HG03558 (cell line): ENCODE measurements at regions not wholly inside any gene's neighbourhood (a gene's known extent, or its start where the extent isn't known, plus 50 kb on each side); places are given as distances from the start of the nearest gene placed in this dataset.

Experiments
- ATAC-seq: cut with Tn5 transposase; IDR thresholded peaks from one replicate; pipeline ENCODE4 v1.9.1; 2021; ENCODE audit warnings: moderate number of reproducible peaks; ENCODE audit not compliant: unreplicated experiment; ENCODE audit errors: extremely low read depth

GRCh38 chr5:88666761-88667495, 216.1 kb downstream of the MEF2C start:
- no peak for ATAC-seq

- no peak for ATAC-seq
Observed at GRCh38 chr5:88665750-88666215, 217.2 kb downstream of the MEF2C start.

- no peak for ATAC-seq
Observed at GRCh38 chr5:88664645-88665044, 218.3 kb downstream of the MEF2C start.

GRCh38 chr5:88663793-88664216, 219.2 kb downstream of the MEF2C start:
- no peak for ATAC-seq

- ATAC-seq: no peak
Observed at GRCh38 chr5:88662846-88663245, 220.1 kb downstream of the MEF2C start.

GRCh38 chr5:88661806-88662207, 221.2 kb downstream of the MEF2C start:
- no peak for ATAC-seq

GRCh38 chr5:88660947-88661805, 221.8 kb downstream of the MEF2C start:
- ATAC-seq: peak; percentile 53

GRCh38 chr5:88660264-88660946, 222.6 kb downstream of the MEF2C start:
- ATAC-seq: no peak

GRCh38 chr5:88659529-88660263, 223.3 kb downstream of the MEF2C start:
- ATAC-seq: no peak

- no peak for ATAC-seq
Observed at GRCh38 chr5:88658886-88659285, 224.1 kb downstream of the MEF2C start.

GRCh38 chr5:88657906-88658775, 224.8 kb downstream of the MEF2C start:
- no peak for ATAC-seq

- no peak for ATAC-seq
Observed at GRCh38 chr5:88657136-88657535, 225.8 kb downstream of the MEF2C start.

- no peak for ATAC-seq
Observed at GRCh38 chr5:88656221-88656950, 226.6 kb downstream of the MEF2C start.

- ATAC-seq: no peak
Observed at GRCh38 chr5:88653471-88653870, 229.5 kb downstream of the MEF2C start.

- ATAC-seq: no peak
Observed at GRCh38 chr5:88647901-88648300, 235.1 kb downstream of the MEF2C start.

- no peak for ATAC-seq
Observed at GRCh38 chr5:88646866-88647265, 236.1 kb downstream of the MEF2C start.

GRCh38 chr5:88644676-88645075, 238.3 kb downstream of the MEF2C start:
- no peak for ATAC-seq

GRCh38 chr5:88643315-88643714, 239.7 kb downstream of the MEF2C start:
- ATAC-seq: no peak

GRCh38 chr5:88634014-88634413, 249.0 kb downstream of the MEF2C start:
- ATAC-seq: no peak
